ENCODE measurements at regions not wholly inside any gene's neighbourhood (a gene's known extent, or its start where the extent isn't known, plus 50 kb on each side); places are given as distances from the start of the nearest gene placed in this dataset.

DNA sequence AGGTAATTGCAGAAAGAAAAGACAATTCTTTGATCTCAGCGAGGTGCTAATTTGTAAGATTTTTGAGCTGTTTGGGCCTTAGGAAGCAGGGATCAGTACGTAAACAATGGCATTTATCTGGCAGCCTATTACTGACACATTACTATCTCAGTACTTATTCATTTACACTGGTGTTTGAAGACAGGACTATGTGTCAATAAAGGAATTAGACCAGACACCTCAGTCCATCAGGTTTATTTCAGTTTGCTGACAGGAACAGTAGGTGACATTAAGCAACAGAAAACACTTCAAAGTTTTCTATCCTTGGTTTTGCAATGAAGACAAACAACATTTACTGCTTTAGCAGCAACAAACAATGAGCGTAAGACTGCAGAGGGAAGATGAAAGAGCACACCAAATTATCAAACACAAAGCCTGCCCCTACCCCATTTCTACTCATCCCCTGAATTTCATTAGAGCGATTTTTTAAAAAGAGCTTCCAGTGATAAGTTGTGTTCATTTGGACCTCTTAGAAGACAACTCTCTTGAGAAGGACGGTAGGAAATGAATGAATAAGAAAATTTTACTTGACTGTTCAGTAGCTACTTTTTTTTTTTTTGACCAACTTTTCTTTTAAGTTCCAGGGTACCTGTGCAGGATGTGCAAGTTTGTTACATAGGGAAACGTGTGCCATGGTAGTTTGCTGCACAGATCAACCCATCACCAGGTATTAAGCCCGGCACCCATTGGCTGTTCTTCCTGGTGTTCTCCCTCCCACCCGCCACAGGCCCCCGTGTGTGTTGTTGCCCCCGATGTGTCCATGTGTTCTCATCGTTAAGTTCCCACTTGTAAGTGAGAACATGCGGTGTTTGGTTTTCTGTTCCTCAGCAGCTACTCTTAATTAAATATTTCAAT, 138.8 kb downstream of the DKK1 start:
- H3K36me3 ChIP-seq (ENCODE audit: control insufficient read depth in 4 of 4, insufficient read depth in 4 of 4, low read length in 4 of 4), result no peaks in the 10 kb centered on the region
- H3K9me3 ChIP-seq (ENCODE audit: control insufficient read depth in 4 of 4, insufficient read depth in 3 of 4, low read length in 3 of 4), result no peaks in the 10 kb centered on the region
- no peak overlapping the region for H3K4me3 ChIP-seq
- DNase-seq (no peak), ATAC-seq (ENCODE audit: insufficient read depth, low FRiP score) (no peak)
- WGBS, 2 donors, result 62 to 71% methylated on average over 12 of the region's 12 CpGs
- no peaks in the 10 kb centered on the region for H3K27me3 ChIP-seq (ENCODE audit: control insufficient read depth in 3 of 3, insufficient read depth in 3 of 3, low read length in 2 of 3)
- H3K9ac ChIP-seq (ENCODE audit: insufficient read depth in 1 of 2, low read length in 2 of 2), result no peak overlapping the region
- H3K27ac ChIP-seq (ENCODE audit: low read depth in 1 of 2, low read length in 1 of 2), result no peak overlapping the region
- TF ChIP-seq, protein P1, sequence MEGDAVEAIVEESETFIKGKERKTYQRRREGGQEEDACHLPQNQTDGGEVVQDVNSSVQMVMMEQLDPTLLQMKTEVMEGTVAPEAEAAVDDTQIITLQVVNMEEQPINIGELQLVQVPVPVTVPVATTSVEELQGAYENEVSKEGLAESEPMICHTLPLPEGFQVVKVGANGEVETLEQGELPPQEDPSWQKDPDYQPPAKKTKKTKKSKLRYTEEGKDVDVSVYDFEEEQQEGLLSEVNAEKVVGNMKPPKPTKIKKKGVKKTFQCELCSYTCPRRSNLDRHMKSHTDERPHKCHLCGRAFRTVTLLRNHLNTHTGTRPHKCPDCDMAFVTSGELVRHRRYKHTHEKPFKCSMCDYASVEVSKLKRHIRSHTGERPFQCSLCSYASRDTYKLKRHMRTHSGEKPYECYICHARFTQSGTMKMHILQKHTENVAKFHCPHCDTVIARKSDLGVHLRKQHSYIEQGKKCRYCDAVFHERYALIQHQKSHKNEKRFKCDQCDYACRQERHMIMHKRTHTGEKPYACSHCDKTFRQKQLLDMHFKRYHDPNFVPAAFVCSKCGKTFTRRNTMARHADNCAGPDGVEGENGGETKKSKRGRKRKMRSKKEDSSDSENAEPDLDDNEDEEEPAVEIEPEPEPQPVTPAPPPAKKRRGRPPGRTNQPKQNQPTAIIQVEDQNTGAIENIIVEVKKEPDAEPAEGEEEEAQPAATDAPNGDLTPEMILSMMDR (IDR thresholded peaks at IDR 0.05; ENCODE audit: control extremely low read depth, extremely low read depth), result no peak
- peaks cover 0 to 2% (median 0%) of the 10 kb centered on the region in 5 donors for H3K4me1 ChIP-seq (ENCODE audit: control insufficient read depth in 5 of 5, insufficient read depth in 5 of 5, low read length in 5 of 5)

DNA sequence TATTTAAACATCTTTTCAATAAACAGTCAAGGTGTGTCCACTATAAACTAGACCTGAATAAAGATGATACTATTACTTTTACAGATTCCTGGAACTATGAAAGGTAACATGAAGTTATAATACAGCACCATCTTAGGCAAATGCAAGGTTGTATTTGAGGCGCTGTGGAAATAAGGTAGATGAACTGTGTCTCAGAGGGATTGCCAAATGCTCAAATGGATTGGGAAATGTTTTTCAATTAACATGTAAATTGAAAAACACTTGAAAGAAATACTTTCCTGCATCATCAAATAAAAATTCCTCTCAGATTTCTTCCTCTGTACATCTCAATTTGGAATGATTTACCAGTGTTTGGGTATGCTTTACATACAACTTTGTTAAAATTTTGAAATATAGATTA, 139.4 kb downstream of the DKK1 start:
- Histone ChIP-seq H3K27ac (ENCODE audit: low read depth in 1 of 2, low read length in 1 of 2) (no peak overlapping the region), H3K9ac (ENCODE audit: insufficient read depth in 1 of 2, low read length in 2 of 2) (no peak overlapping the region), H3K9me3 (ENCODE audit: control insufficient read depth in 4 of 4, insufficient read depth in 3 of 4, low read length in 3 of 4) (no peaks in the 10 kb centered on the region), H3K36me3 (ENCODE audit: control insufficient read depth in 4 of 4, insufficient read depth in 4 of 4, low read length in 4 of 4) (no peaks in the 10 kb centered on the region), H3K4me3 (no peak overlapping the region), H3K27me3 (ENCODE audit: control insufficient read depth in 3 of 3, insufficient read depth in 3 of 3, low read length in 2 of 3) (no peaks in the 10 kb centered on the region), H3K4me1 (ENCODE audit: control insufficient read depth in 5 of 5, insufficient read depth in 5 of 5, low read length in 5 of 5) (peaks cover 0 to 2% (median 0%) of the 10 kb centered on the region in 5 donors)
- ATAC-seq (ENCODE audit: insufficient read depth, low FRiP score) (no peak), DNase-seq (no peak)
- WGBS, 2 donors, result 96 to 97% methylated on average over 1 of the region's 1 CpG
- TF ChIP-seq, protein P1 (IDR thresholded peaks at IDR 0.05; ENCODE audit: control extremely low read depth, extremely low read depth), result no peak

DNA sequence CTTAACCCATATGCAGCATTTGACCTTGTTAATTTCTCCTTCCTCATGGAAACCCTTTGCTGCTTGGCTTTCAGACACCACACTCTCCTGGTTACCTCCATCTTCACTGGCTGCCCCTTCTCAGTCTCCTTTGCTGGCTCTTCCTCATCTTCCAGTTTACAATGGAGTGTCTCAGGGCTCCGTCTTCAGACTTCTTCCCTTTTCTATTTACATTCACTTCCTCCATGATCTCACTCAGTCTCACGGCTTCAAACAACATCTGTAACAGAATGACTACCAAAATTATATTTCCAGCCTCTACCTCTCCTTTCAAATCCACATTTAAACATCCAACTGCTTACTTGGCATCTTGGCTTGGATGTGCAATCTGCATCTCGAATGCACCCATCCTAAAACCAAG, 140.4 kb downstream of the DKK1 start:
- no peaks in the 10 kb centered on the region for H3K27me3 ChIP-seq (ENCODE audit: control insufficient read depth in 3 of 3, insufficient read depth in 3 of 3, low read length in 2 of 3)
- H3K36me3 ChIP-seq (ENCODE audit: control insufficient read depth in 4 of 4, insufficient read depth in 4 of 4, low read length in 4 of 4), result no peaks in the 10 kb centered on the region
- DNase-seq (no peak), ATAC-seq (ENCODE audit: insufficient read depth, low FRiP score) (no peak)
- H3K9ac ChIP-seq (ENCODE audit: insufficient read depth in 1 of 2, low read length in 2 of 2), result no peak overlapping the region
- H3K9me3 ChIP-seq (ENCODE audit: control insufficient read depth in 4 of 4, insufficient read depth in 3 of 4, low read length in 3 of 4), result no peaks in the 10 kb centered on the region
- no peak overlapping the region for H3K27ac ChIP-seq (ENCODE audit: low read depth in 1 of 2, low read length in 1 of 2)
- 49 to 64% methylated on average over 3 of the region's 3 CpGs for WGBS, 2 donors
- no peak overlapping the region for H3K4me3 ChIP-seq
- TF ChIP-seq, protein P1 (IDR thresholded peaks at IDR 0.05; ENCODE audit: control extremely low read depth, extremely low read depth), result no peak
- peaks cover 0 to 2% (median 0%) of the 10 kb centered on the region in 5 donors for H3K4me1 ChIP-seq (ENCODE audit: control insufficient read depth in 5 of 5, insufficient read depth in 5 of 5, low read length in 5 of 5)

All from lung (tissue), 11 donors.